Brain microvascular endothelial cell (primary cell): ENCODE measurements at regions not wholly inside any gene's neighbourhood (a gene's known extent, or its start where the extent isn't known, plus 50 kb on each side); places are given as distances from the start of the nearest gene placed in this dataset.

Experiments used
- DNase-seq: peaks from one replicate; pipeline ENCODE4 v3.0.0-alpha.2; 2020
- H3K27ac ChIP-seq: fragments of 250-450 bp; sonication (Bioruptor Pico); 2 replicates; pipeline ENCODE4 v1.5.1; 2020; ENCODE audit warnings: mild to moderate bottlenecking, moderate library complexity
- H3K27me3 ChIP-seq: fragments of 250-450 bp; sonication (Bioruptor Pico); replicated peaks from 2 replicates; pipeline ENCODE4 v1.5.1; 2020; ENCODE audit warnings: mild to moderate bottlenecking
- H3K36me3 ChIP-seq: fragments of 250-450 bp; sonication (Bioruptor Pico); replicated peaks from 2 replicates; pipeline ENCODE4 v1.5.1; 2020; ENCODE audit warnings: mild to moderate bottlenecking
- H3K4me3 ChIP-seq: 2 replicates; pipeline ENCODE4 v1.5.1; 2011; ENCODE audit warnings: low read depth, mild to moderate bottlenecking, control low read depth, low read length, moderate library complexity
- CTCF ChIP-seq: IDR thresholded peaks from 2 replicates; pipeline ENCODE4 v1.5.1; 2011; ENCODE audit warnings: low read depth, mild to moderate bottlenecking, moderate library complexity, low read length, control low read depth, inconsistent platforms; ENCODE audit errors: missing control alignments
- in situ Hi-C: cut with HindIII; loops from 2 replicates; pipeline ENCODE4 v1.10.0; 2017; ENCODE audit warnings: low sequenced_read_pairs, low pct_ligation_motif_present

GRCh38 chr11:116294630-116295029, 478.2 kb downstream of the BUD13 start:
- TF ChIP-seq CTCF: no peak
- H3K27me3 ChIP-seq: no peaks in the 10 kb centered on the region
- peak; percentile 20 for DNase-seq
- in situ Hi-C loops: no loop called here
- no peaks in the 10 kb centered on the region for H3K36me3 ChIP-seq
- no peak overlapping the region for H3K4me3 ChIP-seq
- no peak overlapping the region for H3K27ac ChIP-seq

GRCh38 chr11:116287866-116288265, 484.9 kb downstream of the BUD13 start:
- no peak for DNase-seq
- in situ Hi-C loops: no loop called here
- H3K36me3 ChIP-seq: no peaks in the 10 kb centered on the region
- no peak for TF ChIP-seq CTCF
- no peak overlapping the region for H3K27ac ChIP-seq
- no peaks in the 10 kb centered on the region for H3K27me3 ChIP-seq
- no peak overlapping the region for H3K4me3 ChIP-seq

- no peak for DNase-seq
- no peak overlapping the region for H3K27ac ChIP-seq
- no peak for TF ChIP-seq CTCF
- no peak overlapping the region for H3K4me3 ChIP-seq
- in situ Hi-C loops: no loop called here
- H3K36me3 ChIP-seq: no peaks in the 10 kb centered on the region
- H3K27me3 ChIP-seq: no peaks in the 10 kb centered on the region
Measured at GRCh38 chr11:116285026-116285425, 487.8 kb downstream of the BUD13 start.

DNA sequence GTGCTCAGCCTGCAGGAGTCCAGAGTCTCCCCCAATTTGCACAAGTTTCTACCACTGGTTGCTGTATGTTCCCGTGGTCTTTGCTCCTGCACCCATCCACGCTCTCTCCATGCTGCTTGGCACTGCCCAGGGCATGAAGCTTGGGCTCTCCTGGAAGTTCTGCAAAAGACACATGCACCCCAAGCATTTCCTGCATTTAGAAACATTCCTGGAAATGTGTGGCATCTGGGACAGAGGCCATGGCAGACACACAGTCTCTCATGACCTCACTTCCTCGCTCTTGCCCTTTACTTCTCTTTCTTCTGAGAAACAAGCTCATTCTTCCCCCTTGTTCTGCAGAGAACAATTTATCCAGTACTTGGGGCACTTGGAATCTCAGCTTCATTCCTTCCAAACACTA, 489.5 kb downstream of the BUD13 start:
- Histone ChIP-seq H3K27ac (no peak overlapping the region), H3K4me3 (no peak overlapping the region), H3K27me3 (no peaks in the 10 kb centered on the region), H3K36me3 (no peaks in the 10 kb centered on the region)
- in situ Hi-C loops: no loop called here
- TF ChIP-seq CTCF: no peak
- no peak for DNase-seq

- in situ Hi-C loops: no loop called here
- H3K27me3 ChIP-seq: no peaks in the 10 kb centered on the region
- no peak overlapping the region for H3K27ac ChIP-seq
- no peaks in the 10 kb centered on the region for H3K36me3 ChIP-seq
- TF ChIP-seq CTCF: no peak
- H3K4me3 ChIP-seq: no peak overlapping the region
- no peak for DNase-seq
Measured at GRCh38 chr11:116282481-116282880, 490.3 kb downstream of the BUD13 start.
